ENCODE measurements at regions not wholly inside any gene's neighbourhood (a gene's known extent, or its start where the extent isn't known, plus 50 kb on each side); places are given as distances from the start of the nearest gene placed in this dataset.

DNA sequence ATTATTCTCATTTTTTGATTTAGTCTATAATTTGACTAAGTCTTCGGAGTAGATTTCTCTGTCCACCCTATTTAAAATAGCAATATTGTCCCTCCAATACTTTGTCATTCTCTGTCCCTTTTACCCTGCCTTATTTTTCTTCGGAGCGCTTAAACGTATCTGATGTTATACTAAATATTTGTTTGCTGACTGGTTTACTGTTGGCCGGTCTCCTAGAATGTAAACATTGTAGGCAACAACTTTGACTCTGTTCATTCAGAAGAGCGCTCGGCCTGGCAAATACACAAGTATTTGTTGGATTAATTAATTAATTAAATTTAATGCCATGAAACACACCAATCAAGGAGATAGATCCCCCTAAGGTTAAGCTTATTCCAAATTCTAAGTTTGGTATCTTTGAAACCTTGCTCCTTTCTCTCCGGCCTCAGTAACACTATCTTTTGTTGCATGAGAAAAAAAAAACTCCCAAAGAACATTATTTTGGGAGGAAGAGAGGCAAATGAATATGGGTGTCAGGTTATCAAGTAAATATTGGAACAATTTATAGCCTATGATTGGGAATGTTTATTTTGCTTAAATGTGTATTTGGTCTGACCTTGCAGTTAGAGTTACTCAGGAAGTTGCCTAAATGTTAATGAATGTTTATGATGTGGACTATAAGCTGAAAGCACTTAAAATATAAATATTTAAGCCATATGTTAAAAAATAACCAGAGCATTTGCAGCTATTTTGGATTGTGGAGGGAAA lies 231.1 kb downstream of the SOX4 start:
- DNase-seq = no peak

DNA sequence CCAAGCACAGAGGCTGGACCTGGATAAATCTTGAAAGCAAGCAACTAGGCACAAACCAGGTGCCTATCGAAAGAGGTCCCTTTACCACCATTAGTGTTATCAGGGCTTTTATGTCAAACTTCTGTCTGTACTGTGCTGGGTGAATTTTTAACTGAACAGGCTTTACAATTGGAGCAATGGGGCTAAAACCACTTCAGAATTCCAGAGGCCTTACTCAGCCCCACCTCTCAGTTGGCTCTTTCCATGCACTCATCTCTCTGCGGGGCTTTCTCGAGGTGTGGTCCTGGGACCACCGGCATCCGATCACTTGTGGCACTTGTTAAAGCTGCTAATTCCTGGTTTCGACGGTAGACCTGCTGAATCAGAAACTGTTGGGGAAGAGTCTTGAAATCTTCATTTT lies 232.5 kb downstream of the SOX4 start:
- no peak for DNase-seq

DNA sequence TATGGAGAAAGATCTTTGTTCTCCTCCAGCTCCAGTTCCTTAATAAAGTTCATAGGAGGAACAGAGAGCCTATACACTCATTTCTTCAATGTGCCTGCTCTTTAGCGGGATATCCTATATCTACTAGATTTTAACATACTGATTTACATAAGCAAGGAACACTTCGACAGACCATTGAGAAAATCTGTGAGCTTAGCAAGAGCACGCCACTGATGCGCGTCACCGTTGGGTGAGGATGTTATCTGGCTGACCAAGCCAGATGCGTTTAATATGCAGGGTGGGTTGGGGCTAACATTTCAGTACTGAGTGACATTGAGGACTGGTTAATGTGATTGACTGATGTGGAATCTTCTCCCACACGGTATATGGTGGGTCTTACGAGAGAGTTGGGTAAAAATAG lies 233.4 kb downstream of the SOX4 start:
- DNase-seq = no peak

- DNase-seq = no peak
Observed at GRCh38 chr6:21827425-21828202, 234.1 kb downstream of the SOX4 start.

DNA sequence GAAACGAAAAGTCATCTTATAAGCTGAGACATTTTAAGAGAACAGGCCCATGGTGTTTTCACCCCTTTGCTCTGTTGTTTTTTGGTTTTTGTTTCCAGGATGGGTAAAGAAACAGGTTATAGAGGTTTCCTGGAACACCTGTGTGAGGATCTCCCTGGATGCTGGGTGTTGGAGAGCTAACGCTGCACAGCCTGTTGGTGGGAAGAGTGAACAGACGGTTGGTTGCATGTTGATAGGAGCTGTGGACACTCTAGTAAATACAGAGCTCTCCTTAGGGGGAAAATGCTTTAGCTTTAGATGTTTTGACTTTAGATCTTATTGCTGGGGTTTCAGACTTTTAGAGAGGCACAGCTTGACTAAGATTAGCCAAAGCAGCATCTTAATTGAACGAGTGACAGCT lies 235.2 kb downstream of the SOX4 start:
- DNase-seq = no peak

GRCh38 chr6:21829126-21829525 lies 235.6 kb downstream of the SOX4 start:
- DNase-seq = no peak

GRCh38 chr6:21831521-21832291 lies 238.2 kb downstream of the SOX4 start:
- DNase-seq = no peak

GRCh38 chr6:21836277-21836676 lies 242.7 kb downstream of the SOX4 start:
- no peak for DNase-seq

- DNase-seq = no peak
Observed at GRCh38 chr6:21836772-21837425, 243.3 kb downstream of the SOX4 start.

DNA sequence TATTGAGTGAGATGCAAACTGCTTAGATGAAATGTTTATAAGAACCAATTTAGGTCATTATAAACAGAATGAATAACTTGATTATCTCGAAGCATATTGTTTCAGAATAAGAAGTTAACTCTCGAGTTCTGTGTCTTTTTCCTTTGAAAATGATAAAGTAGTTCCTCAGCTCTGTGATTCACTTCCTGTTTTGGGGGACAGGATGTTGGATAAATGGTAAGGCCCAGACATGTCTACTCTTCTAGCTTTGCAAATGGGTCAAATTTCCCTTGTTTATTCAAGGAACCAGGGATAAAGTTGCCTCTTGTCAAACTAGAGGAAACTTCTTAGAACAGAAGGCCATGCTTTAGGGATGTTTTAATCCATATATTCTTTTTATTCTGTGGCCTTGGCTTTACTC lies 246.9 kb downstream of the SOX4 start:
- no peak for DNase-seq

- DNase-seq = no peak
Observed at GRCh38 chr6:21842875-21843645, 249.5 kb downstream of the SOX4 start.

- no peak for DNase-seq
Observed at GRCh38 chr6:21844120-21844917, 250.8 kb downstream of the SOX4 start.

GRCh38 chr6:21845018-21845417 lies 251.5 kb downstream of the SOX4 start:
- no peak for DNase-seq

DNA sequence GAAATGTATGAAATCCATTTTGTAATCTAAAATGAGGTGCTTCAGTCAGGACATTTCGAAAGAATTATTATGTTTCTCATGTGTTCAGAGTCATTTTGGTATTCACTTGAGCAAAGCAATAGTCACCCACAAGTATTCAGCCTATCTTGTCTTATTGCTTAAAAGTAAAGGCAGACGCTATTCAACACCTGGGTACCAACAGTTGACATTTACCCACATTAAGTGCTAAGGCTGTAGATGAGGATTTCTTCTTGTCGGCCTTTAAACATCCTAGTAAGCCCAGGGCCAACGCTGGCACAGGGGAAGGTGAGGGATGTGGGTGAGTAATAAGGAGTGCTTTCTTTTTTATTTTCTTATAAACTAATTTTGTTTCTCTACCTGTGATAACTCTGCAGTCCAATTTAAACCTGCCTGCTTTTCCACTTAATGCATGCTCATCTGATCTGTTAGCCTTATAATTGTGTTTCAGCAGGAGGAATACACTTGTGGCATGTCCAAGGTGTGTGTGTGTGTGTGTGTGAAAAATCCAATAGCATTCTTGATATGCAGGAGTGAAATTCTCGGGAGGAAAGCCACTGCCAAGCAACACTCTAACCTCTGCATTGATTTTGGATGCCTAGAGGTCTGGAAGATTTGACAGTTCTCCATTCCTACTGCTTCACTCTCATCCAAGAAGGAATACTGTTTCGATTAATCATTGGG lies 252.0 kb downstream of the SOX4 start:
- no peak for DNase-seq

- no peak for DNase-seq
Observed at GRCh38 chr6:21846541-21847451, 253.2 kb downstream of the SOX4 start.

DNA sequence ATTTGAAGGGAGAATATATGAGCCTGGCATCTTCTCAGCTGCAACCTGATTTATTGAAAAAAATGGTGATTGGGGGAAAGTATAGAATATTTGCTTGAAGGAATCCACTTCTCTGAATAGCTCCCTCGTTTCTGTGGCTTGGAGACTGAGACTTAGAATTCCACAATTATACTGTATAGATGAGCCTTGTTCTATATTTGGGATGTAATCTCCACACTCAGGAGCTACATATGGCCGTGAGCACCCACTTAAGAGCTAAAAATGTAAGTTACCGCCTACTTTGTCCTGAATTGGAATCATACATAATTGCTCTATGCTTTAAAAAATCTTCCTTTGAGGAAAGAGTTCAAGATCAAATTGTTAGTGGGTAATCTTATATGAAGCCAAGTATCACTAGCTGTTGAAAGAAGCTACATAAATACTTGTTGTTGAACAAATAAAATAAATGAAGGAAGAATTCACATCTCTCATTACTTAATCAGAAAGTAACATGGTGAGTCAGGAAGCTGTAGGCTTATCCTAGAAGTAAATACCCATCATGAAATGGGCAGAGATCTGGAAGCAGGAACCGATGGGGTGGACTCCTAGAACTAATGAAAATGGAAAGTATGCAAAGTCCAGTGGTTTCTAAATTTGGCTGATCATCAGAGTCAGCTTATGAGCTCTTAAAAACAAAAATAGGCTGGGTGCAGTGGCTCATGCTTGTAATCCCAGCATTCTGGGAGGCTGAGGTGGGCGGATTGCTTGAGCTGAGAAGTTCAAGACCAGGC lies 254.3 kb downstream of the SOX4 start:
- DNase-seq = no peak

GRCh38 chr6:21850691-21851090 lies 257.1 kb downstream of the SOX4 start:
- no peak for DNase-seq

DNA sequence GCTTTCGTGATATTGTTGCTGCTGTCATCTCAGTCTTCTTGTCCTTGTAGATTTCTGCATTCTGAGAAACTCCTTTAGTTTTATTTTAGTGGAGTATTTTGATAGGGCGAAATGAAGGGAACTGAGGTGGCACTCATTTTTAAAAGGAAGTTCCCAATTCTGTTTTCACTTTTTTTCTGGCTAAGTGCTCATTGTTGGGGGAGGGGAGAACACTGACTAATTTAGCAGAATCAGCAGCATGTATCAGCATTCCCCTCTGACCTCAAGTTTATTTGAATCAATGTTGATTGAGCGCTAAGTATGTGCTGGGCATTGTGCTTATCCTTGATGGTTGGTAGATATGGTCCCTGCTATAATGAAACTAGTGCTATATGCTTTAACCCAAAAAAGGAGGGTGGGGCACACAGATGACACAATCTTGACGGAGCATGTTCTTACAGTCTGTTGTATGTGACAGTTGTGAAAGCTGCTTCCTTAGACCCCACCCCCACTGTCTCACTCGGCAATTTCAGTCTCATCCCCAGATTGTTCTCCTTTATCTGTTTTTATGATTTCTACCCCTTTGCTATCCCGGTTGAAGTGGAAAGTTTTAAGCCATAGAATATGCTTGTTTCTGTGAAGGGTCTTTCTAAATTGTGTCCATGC lies 262.4 kb downstream of the SOX4 start:
- no peak for DNase-seq

Data from activated CD4-positive, alpha-beta T cell treated with anti-CD3 and anti-CD28 coated beads for 1 hour (primary cell).